Activated naive CD8-positive, alpha-beta T cell (primary cell): ENCODE measurements at regions not wholly inside any gene's neighbourhood (a gene's known extent, or its start where the extent isn't known, plus 50 kb on each side); places are given as distances from the start of the nearest gene placed in this dataset.

Source experiments
- H3K27ac Mint-ChIP-seq: one replicate; pipeline ENCODE4 v1.8.0; 2021; ENCODE audit warnings: mixed read lengths
- H3K27me3 Mint-ChIP-seq: one replicate; pipeline ENCODE4 v1.8.0; 2021; ENCODE audit warnings: mixed read lengths
- H3K36me3 Mint-ChIP-seq: one replicate; pipeline ENCODE4 v1.8.0; 2021; ENCODE audit warnings: mixed read lengths
- H3K4me1 Mint-ChIP-seq: one replicate; pipeline ENCODE4 v1.8.0; 2021; ENCODE audit warnings: low read depth, mixed read lengths
- H3K4me3 Mint-ChIP-seq: one replicate; pipeline ENCODE4 v1.8.0; 2021; ENCODE audit warnings: mild to moderate bottlenecking, mixed read lengths
- H3K9me3 Mint-ChIP-seq: one replicate; pipeline ENCODE4 v1.8.0; 2021; ENCODE audit warnings: low read depth, mixed read lengths

DNA sequence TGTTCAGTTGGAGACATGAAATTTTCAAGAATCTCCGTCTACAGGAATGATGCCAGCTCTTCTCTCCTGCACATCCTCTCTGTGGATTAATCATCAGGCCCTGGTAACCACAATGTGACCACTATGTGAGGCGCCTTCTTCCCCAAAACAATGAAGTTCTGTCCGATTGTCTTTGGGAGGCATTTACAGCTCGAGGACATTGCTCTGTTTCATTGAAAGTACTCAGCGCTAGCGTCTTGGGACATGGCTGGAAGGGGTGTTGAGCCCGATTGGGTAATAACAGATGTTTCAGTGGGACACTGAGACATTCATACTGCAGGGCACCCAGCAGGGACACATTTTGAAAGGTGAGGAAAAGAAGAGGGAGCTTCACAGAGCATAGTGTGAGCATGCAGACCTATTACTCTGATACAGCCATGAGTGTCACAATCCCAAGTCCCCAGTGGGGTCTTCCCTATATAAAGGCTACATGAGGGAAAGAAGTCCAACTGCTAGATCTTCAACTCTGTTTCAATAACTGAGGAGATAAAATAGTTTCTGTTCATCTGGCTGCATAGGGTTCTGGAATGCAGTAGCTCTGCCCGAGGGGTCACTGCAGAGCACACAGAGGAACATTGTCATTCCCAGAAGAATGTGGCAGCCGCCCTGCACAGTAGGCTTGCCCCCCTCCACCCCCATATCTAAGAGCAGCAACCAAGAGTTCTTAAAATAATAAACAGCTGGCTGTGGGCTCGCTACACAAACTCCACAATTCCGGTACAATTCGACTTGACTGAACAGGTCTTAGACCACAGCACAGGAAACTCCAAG is 237.3 kb downstream of the OSR1 start:
- H3K27me3 Mint-ChIP-seq: no peaks in the 10 kb centered on the region
- no peaks in the 10 kb centered on the region for H3K4me1 Mint-ChIP-seq
- peaks cover 2% of the 10 kb centered on the region for H3K36me3 Mint-ChIP-seq
- no peak overlapping the region for H3K27ac Mint-ChIP-seq
- H3K9me3 Mint-ChIP-seq: no peaks in the 10 kb centered on the region
- H3K4me3 Mint-ChIP-seq: no peak overlapping the region

DNA sequence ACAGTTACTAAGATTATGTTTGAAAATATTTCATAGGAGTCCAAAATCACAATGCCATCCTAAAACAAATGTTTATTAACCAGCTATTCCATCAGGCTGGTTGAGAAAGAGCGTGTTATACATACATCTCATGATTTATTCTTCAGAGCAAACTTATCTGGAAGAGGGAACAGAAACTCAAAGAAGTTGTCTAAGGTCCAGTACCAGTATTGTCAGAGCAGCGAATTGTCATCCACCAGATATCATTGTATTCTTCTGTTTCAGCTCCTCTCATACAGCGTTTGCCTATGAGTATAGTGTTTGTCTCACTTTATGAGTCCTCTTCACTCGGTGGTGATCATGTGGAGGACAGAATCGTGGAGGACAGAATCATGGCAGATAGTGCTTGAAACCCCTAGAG is 238.2 kb downstream of the OSR1 start:
- Mint-ChIP-seq H3K27me3 (no peaks in the 10 kb centered on the region), H3K27ac (no peak overlapping the region), H3K4me3 (no peak overlapping the region), H3K36me3 (peaks cover 2% of the 10 kb centered on the region), H3K9me3 (no peaks in the 10 kb centered on the region), H3K4me1 (no peaks in the 10 kb centered on the region)

DNA sequence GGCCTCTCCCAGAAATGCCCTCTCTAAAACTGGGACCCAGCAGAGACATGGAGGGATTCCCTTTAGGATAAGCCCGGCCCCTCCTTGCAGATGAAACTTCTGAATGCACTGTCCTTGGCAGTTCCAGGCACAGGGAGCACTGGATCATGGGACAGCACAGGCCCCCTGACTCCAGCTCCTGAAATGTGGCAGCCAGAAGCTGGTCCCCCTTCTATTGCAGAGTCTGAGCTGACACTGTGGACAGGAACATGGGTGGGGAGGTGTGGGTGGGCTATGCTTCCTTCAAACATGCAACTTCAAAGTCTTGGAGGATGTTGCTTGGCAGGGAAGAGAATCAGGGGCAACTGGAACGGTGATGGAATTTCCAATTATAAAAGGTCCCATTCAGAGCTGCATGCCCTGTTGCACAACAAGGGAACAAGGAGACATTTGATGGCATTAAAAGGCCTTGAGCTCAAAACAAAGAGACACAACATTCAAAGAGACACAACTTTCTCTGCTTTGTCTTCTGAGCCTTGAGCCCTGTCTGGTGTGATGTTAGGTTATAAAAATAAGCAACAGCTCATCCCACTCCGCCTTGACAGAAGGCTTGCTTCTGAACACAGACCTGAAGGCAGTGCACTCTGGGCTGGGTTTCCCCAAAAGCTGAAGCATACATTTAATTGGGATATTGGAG is 239.0 kb downstream of the OSR1 start:
- no peaks in the 10 kb centered on the region for H3K27me3 Mint-ChIP-seq
- no peak overlapping the region for H3K27ac Mint-ChIP-seq
- H3K36me3 Mint-ChIP-seq: peaks cover 2% of the 10 kb centered on the region
- H3K9me3 Mint-ChIP-seq: no peaks in the 10 kb centered on the region
- H3K4me1 Mint-ChIP-seq: no peaks in the 10 kb centered on the region
- H3K4me3 Mint-ChIP-seq: no peak overlapping the region

DNA sequence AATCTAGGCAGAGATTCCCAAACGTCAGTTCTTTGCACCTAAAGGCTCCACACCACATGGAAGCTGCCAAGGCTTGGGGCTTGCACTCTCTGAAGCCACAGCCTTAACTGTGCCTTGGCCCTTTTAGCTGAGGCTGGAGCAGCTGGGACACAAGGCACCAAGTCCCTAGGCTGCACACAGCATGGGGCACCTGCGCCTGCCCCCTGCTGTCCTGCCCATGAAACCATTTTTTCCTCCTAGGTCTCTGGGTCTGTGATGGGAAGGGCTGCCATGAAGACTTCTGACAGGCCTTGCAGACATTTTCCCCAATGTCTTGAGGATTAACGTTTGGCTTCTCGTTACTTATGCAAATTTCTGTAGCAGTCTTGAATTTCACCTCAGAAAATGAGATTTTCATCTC is 241.5 kb downstream of the OSR1 start:
- H3K36me3 Mint-ChIP-seq: peaks cover 2% of the 10 kb centered on the region
- no peaks in the 10 kb centered on the region for H3K9me3 Mint-ChIP-seq
- peaks cover 1% of the 10 kb centered on the region for H3K27me3 Mint-ChIP-seq
- no peak overlapping the region for H3K4me3 Mint-ChIP-seq
- no peak overlapping the region for H3K27ac Mint-ChIP-seq
- H3K4me1 Mint-ChIP-seq: no peaks in the 10 kb centered on the region

DNA sequence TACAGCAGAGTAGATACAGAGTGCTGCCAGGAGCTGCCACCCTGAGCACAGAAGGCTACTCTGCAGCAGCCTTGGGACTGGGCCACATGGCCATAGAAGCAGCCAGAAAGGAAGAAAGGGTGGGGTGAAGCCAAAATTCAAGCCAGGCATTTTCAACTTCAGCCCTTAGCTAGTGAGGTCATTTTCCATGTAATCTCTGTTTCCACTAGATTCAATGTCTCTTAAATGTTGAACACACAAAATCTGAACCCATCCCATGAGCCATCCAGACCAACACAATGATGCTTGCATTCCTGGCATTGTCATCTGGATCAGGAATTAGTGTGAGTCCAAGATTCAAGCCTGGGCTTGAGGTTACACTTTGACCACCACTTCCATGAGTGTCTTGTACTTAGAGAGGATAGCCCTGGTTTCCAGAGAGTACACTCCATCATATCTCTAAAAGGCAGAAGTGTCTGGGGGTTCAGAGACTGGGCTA is 243.6 kb downstream of the OSR1 start:
- H3K36me3 Mint-ChIP-seq: peaks cover 2% of the 10 kb centered on the region
- no peaks in the 10 kb centered on the region for H3K9me3 Mint-ChIP-seq
- no peak overlapping the region for H3K4me3 Mint-ChIP-seq
- peaks cover 1% of the 10 kb centered on the region for H3K27me3 Mint-ChIP-seq
- no peak overlapping the region for H3K27ac Mint-ChIP-seq
- no peaks in the 10 kb centered on the region for H3K4me1 Mint-ChIP-seq

DNA sequence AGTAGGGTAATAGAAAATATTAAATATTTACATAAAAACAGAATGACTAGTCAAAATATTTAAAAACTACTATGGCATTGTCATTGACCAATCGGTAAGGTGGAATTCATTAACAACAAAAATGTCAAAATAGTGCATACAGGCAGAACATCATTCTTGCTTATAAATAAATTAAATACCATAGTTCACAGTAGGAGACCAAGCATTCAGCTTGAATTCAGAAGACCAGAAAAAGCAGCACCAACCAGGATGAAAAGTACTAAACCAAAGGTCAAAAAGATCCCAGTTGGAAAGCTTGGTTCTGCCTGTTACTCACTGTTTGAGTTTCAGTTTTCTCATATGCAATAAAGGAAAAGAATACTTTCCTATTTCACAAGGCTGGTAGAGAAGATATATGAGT is 244.3 kb downstream of the OSR1 start:
- H3K4me3 Mint-ChIP-seq: no peak overlapping the region
- no peaks in the 10 kb centered on the region for H3K4me1 Mint-ChIP-seq
- no peaks in the 10 kb centered on the region for H3K9me3 Mint-ChIP-seq
- peaks cover 1% of the 10 kb centered on the region for H3K27me3 Mint-ChIP-seq
- H3K36me3 Mint-ChIP-seq: peaks cover 2% of the 10 kb centered on the region
- H3K27ac Mint-ChIP-seq: no peak overlapping the region

DNA sequence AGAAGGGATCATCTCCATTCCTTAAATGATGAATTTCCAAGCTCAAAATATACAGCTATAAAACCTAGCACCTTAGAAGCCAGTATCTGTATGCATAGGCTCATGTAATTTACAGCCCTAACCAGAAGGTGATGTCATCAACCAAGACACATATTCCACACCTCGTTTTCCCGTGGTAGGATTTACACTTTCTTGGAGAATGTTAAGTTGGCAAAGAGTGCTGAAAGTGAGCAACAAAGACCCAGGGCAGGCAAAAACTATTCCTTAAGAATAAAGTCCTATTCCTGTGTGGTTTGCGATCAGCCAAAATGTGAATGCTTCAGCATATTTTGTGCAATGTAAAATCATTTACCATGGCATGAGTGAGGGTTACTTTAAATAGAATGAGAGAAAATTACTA is 247.1 kb downstream of the OSR1 start:
- no peaks in the 10 kb centered on the region for H3K4me1 Mint-ChIP-seq
- no peaks in the 10 kb centered on the region for H3K36me3 Mint-ChIP-seq
- no peaks in the 10 kb centered on the region for H3K9me3 Mint-ChIP-seq
- H3K4me3 Mint-ChIP-seq: no peak overlapping the region
- H3K27me3 Mint-ChIP-seq: peaks cover 3% of the 10 kb centered on the region
- no peak overlapping the region for H3K27ac Mint-ChIP-seq

DNA sequence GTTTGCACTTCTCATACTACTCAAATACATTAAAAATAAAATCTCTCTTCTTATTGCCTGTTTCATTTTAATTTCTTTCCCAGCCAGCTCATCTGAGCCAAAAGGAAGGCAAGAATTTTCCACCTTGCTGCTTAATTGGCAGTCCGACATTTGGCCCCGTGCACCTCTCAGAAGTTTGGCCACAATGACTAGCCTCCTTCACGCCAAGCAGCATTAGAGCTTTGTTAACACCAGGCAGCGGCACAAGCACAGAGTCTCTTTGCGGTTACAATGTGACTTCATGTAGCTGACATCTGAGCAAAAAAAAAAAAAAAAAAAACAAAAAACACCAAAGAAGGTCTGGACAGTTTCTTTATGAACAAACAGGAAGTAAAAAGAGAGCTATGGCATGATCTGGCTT is 248.9 kb downstream of the OSR1 start:
- H3K9me3 Mint-ChIP-seq: no peaks in the 10 kb centered on the region
- no peaks in the 10 kb centered on the region for H3K4me1 Mint-ChIP-seq
- no peaks in the 10 kb centered on the region for H3K36me3 Mint-ChIP-seq
- no peak overlapping the region for H3K27ac Mint-ChIP-seq
- H3K27me3 Mint-ChIP-seq: peaks cover 3% of the 10 kb centered on the region
- no peak overlapping the region for H3K4me3 Mint-ChIP-seq

DNA sequence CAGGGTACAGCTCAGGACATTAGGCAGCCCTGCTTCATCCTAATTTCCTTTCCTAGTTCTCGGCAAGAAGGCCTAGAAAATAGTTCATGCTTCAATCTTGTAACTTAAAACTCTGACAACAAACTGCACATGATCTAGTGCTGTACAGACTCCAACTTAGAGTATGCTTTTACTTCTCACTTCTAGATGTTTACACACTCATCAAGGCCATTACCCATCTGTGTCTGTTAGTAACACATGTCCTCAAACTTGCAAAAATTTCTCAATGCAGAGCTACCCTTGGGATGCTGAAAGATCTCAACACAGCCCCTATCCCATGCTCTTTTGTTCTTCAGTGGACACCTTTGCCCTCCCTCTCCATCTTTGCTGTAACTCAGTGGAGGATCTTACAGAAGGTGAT is 252.0 kb downstream of the OSR1 start:
- Mint-ChIP-seq H3K9me3 (no peaks in the 10 kb centered on the region), H3K4me3 (no peak overlapping the region), H3K27me3 (peaks cover 2% of the 10 kb centered on the region), H3K4me1 (no peaks in the 10 kb centered on the region), H3K27ac (no peak overlapping the region), H3K36me3 (no peaks in the 10 kb centered on the region)

DNA sequence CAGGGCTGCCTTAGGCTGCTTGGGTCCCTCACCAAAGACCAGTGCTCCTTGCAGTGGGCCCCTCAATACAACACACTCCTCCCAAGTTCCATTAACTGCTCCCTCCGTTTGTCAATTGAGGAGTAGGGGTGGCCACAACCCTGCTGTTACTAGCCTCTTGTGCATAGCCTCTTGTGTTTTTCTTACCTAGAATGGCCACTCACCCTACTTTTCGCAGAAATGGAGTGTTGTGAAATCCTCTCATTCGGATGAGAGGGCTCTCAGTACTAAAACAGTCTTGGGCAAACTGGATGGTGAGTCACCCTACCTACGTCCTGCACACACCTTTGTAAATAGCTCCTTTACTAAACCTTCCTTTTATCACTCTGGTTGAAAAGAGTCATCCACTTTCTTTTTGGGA is 253.9 kb downstream of the OSR1 start:
- Mint-ChIP-seq H3K36me3 (no peaks in the 10 kb centered on the region), H3K4me3 (no peak overlapping the region), H3K27me3 (peaks cover 2% of the 10 kb centered on the region), H3K27ac (no peak overlapping the region), H3K4me1 (no peaks in the 10 kb centered on the region), H3K9me3 (no peaks in the 10 kb centered on the region)

DNA sequence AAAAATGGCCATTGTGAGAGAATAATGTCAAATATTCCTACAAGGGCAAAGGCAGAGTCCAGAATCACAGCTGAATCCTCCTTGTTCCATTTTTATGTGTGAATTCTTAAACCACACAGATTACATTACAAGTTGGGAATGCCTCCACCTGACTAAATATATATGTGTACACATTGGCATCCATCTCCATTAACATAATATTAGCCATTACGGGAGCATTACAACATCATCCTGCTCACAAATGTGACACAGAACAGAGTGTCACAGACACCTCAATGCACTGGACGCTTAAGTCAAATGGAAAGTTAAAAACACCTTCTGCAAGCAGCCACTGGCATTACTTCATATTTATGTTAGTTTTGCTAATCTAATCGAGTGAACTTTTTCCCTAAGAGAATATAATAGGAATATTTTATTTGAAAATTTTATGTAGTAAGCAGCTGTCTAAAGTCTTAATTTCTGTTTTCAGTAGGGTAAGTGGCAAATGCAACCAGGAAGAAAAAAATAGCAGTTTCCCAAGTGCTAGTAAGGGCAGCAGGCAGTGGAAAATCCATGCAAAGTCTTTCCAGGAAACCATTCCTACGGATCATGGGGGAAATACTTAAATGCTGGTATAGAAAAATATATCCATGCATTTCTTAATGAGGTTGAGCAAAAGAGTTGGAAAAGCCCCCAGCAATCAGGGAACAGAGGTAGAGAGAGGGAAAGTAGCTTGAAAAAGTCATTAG is 255.6 kb downstream of the OSR1 start:
- Mint-ChIP-seq H3K27me3 (peaks cover 2% of the 10 kb centered on the region), H3K27ac (no peak overlapping the region), H3K9me3 (no peaks in the 10 kb centered on the region), H3K4me3 (no peak overlapping the region), H3K36me3 (no peaks in the 10 kb centered on the region), H3K4me1 (no peaks in the 10 kb centered on the region)

DNA sequence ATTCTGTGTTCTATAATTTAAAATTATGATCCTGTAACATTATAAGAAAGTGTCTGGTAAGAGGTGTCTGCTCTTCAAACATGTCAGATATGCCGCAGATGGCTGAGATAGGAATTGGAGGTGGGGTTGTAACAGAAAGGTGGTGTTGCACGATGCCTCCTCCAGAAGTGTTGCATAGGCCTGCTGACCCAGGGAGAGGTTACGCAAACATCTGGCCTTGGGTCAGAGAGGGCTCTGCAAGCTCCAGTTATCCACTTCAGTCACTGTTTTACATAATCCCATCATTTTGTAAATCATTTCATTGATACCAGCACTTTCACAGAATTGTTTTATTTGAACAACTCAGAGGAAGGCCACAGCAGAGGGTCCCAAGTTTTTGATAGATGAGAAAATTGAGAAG is 256.5 kb downstream of the OSR1 start:
- Mint-ChIP-seq H3K4me3 (no peak overlapping the region), H3K27me3 (peaks cover 2% of the 10 kb centered on the region), H3K36me3 (no peaks in the 10 kb centered on the region), H3K4me1 (no peaks in the 10 kb centered on the region), H3K27ac (no peak overlapping the region), H3K9me3 (no peaks in the 10 kb centered on the region)

DNA sequence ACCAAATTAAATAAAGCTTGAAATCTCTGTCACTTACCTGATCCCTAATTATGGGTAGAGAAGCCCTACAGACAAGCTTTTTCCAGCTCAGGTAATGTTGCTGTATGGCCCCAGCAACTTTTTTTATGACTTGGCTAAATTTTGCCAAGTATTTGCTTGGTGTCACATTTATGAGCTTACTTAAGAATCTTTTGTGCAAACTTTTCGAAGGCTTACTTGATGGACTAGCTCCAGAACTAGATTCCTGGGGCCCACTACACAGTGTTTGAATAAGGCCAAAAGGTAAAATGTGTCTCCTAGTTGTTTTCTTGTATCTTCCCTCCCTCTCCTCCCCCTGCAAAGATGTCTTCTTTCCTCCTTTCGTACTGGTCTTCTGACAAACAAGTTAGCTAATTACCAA is 257.9 kb downstream of the OSR1 start:
- H3K36me3 Mint-ChIP-seq: no peaks in the 10 kb centered on the region
- no peaks in the 10 kb centered on the region for H3K9me3 Mint-ChIP-seq
- no peak overlapping the region for H3K27ac Mint-ChIP-seq
- H3K27me3 Mint-ChIP-seq: no peaks in the 10 kb centered on the region
- H3K4me3 Mint-ChIP-seq: no peak overlapping the region
- H3K4me1 Mint-ChIP-seq: no peaks in the 10 kb centered on the region

DNA sequence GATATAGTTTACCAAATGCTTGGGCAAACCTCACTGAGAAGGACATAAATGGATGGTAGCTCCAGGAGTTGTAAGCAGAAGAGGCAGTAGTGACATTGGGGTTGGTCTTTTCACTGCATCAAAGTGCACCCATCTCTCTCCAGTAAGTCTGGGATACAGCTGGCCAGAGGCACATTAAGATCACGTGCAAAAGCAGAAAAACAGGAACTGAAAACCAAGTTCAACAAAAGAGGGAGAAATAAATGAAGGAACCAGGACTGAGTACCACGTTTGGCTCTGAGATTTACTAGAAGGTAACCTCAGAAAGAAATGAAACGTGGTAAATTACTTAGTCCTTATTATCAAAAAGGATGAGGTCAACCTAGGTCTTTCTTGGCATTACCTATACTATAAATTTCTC is 259.2 kb downstream of the OSR1 start:
- no peaks in the 10 kb centered on the region for H3K4me1 Mint-ChIP-seq
- H3K27ac Mint-ChIP-seq: no peak overlapping the region
- no peaks in the 10 kb centered on the region for H3K27me3 Mint-ChIP-seq
- H3K9me3 Mint-ChIP-seq: peaks cover 5% of the 10 kb centered on the region
- H3K36me3 Mint-ChIP-seq: peaks cover under 1% of the 10 kb centered on the region
- no peak overlapping the region for H3K4me3 Mint-ChIP-seq

DNA sequence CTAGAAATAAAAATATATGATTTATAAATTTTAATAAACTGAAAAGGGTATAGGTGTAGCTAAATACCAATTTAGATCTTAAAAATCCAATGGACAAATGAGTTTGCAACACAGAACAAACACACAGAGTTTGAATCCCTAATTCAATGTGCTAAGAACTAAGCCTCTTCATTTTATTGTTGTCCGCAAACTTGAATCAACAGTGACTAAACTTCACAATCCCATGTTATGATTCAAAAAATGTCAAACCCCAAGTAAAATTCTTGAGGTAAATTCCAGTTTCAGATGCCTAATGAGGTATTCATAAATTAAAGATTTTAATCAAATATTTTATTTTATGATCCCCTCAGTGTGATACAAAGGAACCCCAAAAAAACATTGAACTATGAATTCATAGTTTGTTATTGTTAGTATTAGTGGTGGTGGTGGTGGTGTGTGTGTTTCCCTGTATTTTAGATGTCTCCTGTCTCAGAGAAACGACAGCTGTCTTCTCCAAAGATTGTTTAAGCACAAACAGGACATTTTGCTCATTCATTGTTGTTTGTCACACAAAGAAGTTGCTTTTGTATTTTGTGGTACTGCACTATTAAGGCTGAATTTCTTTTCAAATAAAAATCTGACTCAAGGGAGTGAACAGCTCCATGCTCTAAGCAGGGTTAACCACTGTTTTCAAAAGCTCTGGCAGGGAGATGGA is 259.8 kb downstream of the OSR1 start:
- no peak overlapping the region for H3K27ac Mint-ChIP-seq
- no peaks in the 10 kb centered on the region for H3K27me3 Mint-ChIP-seq
- H3K36me3 Mint-ChIP-seq: peaks cover 2% of the 10 kb centered on the region
- no peaks in the 10 kb centered on the region for H3K4me1 Mint-ChIP-seq
- H3K9me3 Mint-ChIP-seq: peaks cover 9% of the 10 kb centered on the region
- H3K4me3 Mint-ChIP-seq: no peak overlapping the region
